Activated CD4-positive, alpha-beta memory T cell treated with anti-CD3 and anti-CD28 coated beads for 36 hours (primary cell): ENCODE measurements at regions not wholly inside any gene's neighbourhood (a gene's known extent, or its start where the extent isn't known, plus 50 kb on each side); places are given as distances from the start of the nearest gene placed in this dataset.

Experiments
- CTCF ChIA-PET: fragments of 350-600 bp; sonication (Branson Sonifier 250); formaldehyde crosslinking; loops from one replicate; lab custom pipeline; 2021; ENCODE audit warnings: antibody characterized with exemption, inconsistent platforms; lab: Charles Lee
- POLR2A ChIA-PET: fragments of 350-600 bp; sonication (Branson Sonifier 250); formaldehyde crosslinking; loops from one replicate; lab custom pipeline; 2021; ENCODE audit warnings: antibody characterized with exemption; lab: Charles Lee
- DNase-seq: peaks from one replicate; pipeline ENCODE4 v3.0.0-alpha.2; 2020
- H3K27ac Mint-ChIP-seq: one replicate; pipeline ENCODE4 v1.8.0; 2021; ENCODE audit warnings: mixed read lengths
- H3K27me3 Mint-ChIP-seq: one replicate; pipeline ENCODE4 v1.8.0; 2021; ENCODE audit warnings: mixed read lengths
- H3K36me3 Mint-ChIP-seq: one replicate; pipeline ENCODE4 v1.8.0; 2021; ENCODE audit warnings: mixed read lengths
- H3K4me1 Mint-ChIP-seq: one replicate; pipeline ENCODE4 v1.8.0; 2021; ENCODE audit warnings: low read depth, mixed read lengths
- H3K4me3 Mint-ChIP-seq: one replicate; pipeline ENCODE4 v1.8.0; 2021; ENCODE audit warnings: mild to moderate bottlenecking, mixed read lengths
- H3K9me3 Mint-ChIP-seq: one replicate; pipeline ENCODE4 v1.8.0; 2021; ENCODE audit warnings: mixed read lengths
- intact Hi-C: fragments of 100-400 bp; cut with micrococcal nuclease; formaldehyde crosslinking; loops from one replicate; pipeline ENCODE4 v1.15.1; 2023

DNA sequence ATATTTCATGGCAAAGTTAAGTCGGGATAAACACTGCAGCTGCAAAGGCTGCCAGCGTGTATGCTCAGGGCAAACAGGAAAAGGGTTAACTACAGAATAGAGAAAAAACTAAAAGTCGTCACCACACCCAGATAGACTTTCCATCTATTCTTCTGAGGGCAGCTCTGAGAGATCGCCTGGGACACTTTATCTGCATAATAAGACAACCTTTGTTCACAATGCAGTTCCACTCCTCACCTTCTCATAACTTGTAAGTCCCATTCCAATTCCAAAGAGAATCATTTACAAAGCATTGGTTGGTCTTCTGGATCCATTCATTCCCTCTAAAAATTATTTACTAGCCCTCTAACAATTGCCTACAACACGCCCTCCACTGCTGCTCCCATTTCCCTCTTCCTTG lies 437.4 kb downstream of the RND3 start:
- DNase-seq, result no peak
- Mint-ChIP-seq H3K4me3 (no peak overlapping the region), H3K4me1 (no peaks in the 10 kb centered on the region), H3K9me3 (no peaks in the 10 kb centered on the region), H3K27me3 (no peaks in the 10 kb centered on the region), H3K27ac (no peak overlapping the region), H3K36me3 (no peaks in the 10 kb centered on the region)
- POLR2A ChIA-PET, result no interaction called here
- CTCF ChIA-PET, result no interaction called here
- intact Hi-C loops, result no loop called here

GRCh38 chr2:150047620-150048222 lies 439.7 kb downstream of the RND3 start:
- no peak for DNase-seq
- Mint-ChIP-seq H3K27me3 (no peaks in the 10 kb centered on the region), H3K36me3 (no peaks in the 10 kb centered on the region), H3K9me3 (no peaks in the 10 kb centered on the region), H3K4me3 (no peak overlapping the region), H3K4me1 (no peaks in the 10 kb centered on the region), H3K27ac (no peak overlapping the region)
- ChIA-PET POLR2A (no interaction called here), CTCF (no interaction called here)
- intact Hi-C loops, result no loop called here

DNA sequence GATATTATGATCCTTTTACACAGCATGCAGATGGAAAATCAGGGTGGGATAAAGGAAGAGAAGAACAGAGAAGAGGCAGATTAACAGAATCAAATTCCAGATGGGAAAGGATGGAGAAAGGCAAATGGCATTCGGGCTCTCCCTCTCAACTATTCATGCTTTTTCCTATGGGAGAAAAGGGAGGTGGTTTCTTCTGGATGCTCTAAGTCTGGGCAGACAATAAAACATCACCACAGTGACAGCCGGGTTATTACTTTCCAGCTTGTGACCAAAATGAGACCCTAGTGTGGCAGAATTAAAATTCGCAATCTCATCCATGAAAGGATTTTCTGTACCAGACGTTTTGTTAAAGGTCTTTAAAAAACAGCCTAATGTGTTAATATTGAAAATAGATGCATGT lies 440.7 kb downstream of the RND3 start:
- ChIA-PET CTCF (no interaction called here), POLR2A (no interaction called here)
- Mint-ChIP-seq H3K27me3 (no peaks in the 10 kb centered on the region), H3K9me3 (no peaks in the 10 kb centered on the region), H3K27ac (no peak overlapping the region), H3K36me3 (no peaks in the 10 kb centered on the region), H3K4me3 (no peak overlapping the region), H3K4me1 (no peaks in the 10 kb centered on the region)
- intact Hi-C loops, result no loop called here
- DNase-seq, result no peak

- DNase-seq, result no peak
- POLR2A ChIA-PET, result no interaction called here
- Mint-ChIP-seq H3K27me3 (no peaks in the 10 kb centered on the region), H3K27ac (no peak overlapping the region), H3K4me1 (no peaks in the 10 kb centered on the region), H3K4me3 (no peak overlapping the region), H3K9me3 (no peaks in the 10 kb centered on the region), H3K36me3 (no peaks in the 10 kb centered on the region)
- intact Hi-C loops, result no loop called here
- CTCF ChIA-PET, result no interaction called here
Measured at GRCh38 chr2:150046211-150046610, 441.3 kb downstream of the RND3 start.

DNA sequence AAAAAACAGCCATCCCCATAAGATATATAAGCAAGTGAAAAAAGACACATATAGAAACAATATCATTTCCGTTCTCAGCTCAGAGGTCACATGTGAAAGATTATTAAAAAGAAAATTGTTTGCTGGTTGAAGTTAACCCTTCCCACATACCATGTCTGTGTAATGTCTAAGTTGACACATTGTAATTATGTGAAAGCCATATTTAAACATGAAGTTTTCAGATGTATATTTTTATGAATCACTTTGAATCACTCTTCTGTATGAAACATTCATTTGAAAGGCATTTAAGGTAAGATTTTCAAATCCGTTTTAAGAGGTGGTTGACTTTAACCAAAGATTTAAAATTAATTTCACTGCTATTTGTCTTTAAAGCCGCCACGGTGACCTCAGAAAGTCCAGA lies 441.9 kb downstream of the RND3 start:
- Mint-ChIP-seq H3K9me3 (no peaks in the 10 kb centered on the region), H3K4me1 (no peaks in the 10 kb centered on the region), H3K27ac (no peak overlapping the region), H3K4me3 (no peak overlapping the region), H3K27me3 (no peaks in the 10 kb centered on the region), H3K36me3 (no peaks in the 10 kb centered on the region)
- CTCF ChIA-PET, result no interaction called here
- intact Hi-C loops, result no loop called here
- DNase-seq, result no peak
- POLR2A ChIA-PET, result no interaction called here

GRCh38 chr2:150043172-150043500 lies 444.3 kb downstream of the RND3 start:
- CTCF ChIA-PET, result no interaction called here

DNA sequence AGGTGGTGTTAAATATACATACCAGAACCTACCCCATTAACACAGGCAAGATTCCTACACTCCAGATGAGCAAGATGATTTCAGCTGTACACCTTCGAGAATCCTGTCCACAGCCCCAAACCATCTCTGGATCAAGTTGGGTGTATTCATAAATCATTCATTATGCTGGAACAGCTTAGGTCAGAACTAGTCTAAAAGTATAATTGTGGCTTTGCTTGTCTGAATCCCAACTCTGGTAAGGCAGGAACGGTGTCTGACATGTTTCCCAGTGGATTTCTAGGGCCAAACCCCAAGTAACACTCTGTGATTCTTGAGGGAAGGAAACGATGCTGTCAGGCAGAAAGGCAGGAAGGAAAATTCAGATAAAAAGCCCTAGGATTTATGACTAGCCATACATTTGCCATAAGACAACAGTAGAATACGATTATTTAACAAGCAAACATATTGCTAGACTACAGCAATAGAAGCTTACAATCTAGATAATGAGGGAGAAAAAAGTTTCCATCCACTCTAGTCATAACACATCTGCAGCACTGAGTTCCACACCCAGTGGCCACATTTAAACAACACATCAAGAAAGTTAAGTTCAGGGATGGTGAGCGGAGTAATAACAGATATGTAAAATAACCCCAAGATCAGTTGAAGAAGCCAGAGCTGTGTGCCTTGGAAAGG lies 444.8 kb downstream of the RND3 start:
- Mint-ChIP-seq H3K27me3 (no peaks in the 10 kb centered on the region), H3K4me1 (no peaks in the 10 kb centered on the region), H3K9me3 (no peaks in the 10 kb centered on the region), H3K36me3 (no peaks in the 10 kb centered on the region), H3K27ac (no peak overlapping the region), H3K4me3 (no peak overlapping the region)
- intact Hi-C loops, result no loop called here
- ChIA-PET CTCF (no interaction called here), POLR2A (no interaction called here)
- no peak for DNase-seq

More at GRCh38 chr2:150043172-150043500, 444.3 kb downstream of the RND3 start:
- Mint-ChIP-seq H3K4me1 (no peaks in the 10 kb centered on the region), H3K27me3 (no peaks in the 10 kb centered on the region), H3K9me3 (no peaks in the 10 kb centered on the region), H3K4me3 (no peak overlapping the region), H3K27ac (no peak overlapping the region), H3K36me3 (no peaks in the 10 kb centered on the region)
- DNase-seq, result no peak
- POLR2A ChIA-PET, result no interaction called here
- intact Hi-C loops, result no loop called here

DNA sequence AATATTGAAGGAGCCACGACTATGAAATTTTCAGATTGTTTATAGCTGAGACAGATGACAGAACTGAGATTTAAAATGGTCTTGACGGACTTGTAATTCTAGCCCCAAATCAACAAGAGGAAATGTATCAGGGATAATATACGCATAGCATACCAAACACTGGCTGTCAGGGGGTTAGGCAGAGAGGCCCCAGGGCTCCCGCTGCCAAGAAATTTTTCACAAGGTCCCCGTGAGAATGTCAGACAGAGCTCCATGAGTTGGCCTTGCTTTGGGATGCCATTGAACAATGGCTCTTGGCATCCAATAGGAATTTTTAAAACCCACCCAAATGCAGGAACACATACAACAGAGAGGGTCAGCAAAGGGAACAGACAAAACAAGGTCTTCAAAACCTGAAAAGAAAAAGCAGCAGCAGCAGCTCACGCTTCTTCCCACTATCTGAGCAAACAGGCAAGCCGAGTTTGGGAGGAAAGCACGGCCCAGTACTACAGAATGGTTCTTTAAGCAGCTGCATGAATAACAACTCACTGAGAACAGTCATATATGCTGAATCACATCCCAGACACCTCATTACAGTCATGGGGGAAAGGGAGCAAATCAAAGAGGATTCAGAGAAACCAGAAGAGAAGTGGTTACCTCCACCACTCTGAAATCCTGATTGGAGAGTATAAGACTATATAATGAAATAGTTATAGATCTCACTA lies 445.6 kb downstream of the RND3 start:
- no peaks in the 10 kb centered on the region for H3K36me3 Mint-ChIP-seq
- intact Hi-C loops, result no loop called here
- H3K27ac Mint-ChIP-seq, result no peak overlapping the region
- no peak for DNase-seq
- no peaks in the 10 kb centered on the region for H3K9me3 Mint-ChIP-seq
- POLR2A ChIA-PET, result no interaction called here
- no peaks in the 10 kb centered on the region for H3K4me1 Mint-ChIP-seq
- H3K4me3 Mint-ChIP-seq, result no peak overlapping the region
- CTCF ChIA-PET, result no interaction called here
- H3K27me3 Mint-ChIP-seq, result no peaks in the 10 kb centered on the region

GRCh38 chr2:150036622-150037021 lies 449.0 kb upstream of the MMADHC start:
- no peaks in the 10 kb centered on the region for H3K27me3 Mint-ChIP-seq
- DNase-seq, result no peak
- no peak overlapping the region for H3K27ac Mint-ChIP-seq
- H3K9me3 Mint-ChIP-seq, result no peaks in the 10 kb centered on the region
- H3K36me3 Mint-ChIP-seq, result no peaks in the 10 kb centered on the region
- ChIA-PET CTCF (no interaction called here), POLR2A (no interaction called here)
- H3K4me1 Mint-ChIP-seq, result no peaks in the 10 kb centered on the region
- intact Hi-C loops, result no loop called here
- no peak overlapping the region for H3K4me3 Mint-ChIP-seq

DNA sequence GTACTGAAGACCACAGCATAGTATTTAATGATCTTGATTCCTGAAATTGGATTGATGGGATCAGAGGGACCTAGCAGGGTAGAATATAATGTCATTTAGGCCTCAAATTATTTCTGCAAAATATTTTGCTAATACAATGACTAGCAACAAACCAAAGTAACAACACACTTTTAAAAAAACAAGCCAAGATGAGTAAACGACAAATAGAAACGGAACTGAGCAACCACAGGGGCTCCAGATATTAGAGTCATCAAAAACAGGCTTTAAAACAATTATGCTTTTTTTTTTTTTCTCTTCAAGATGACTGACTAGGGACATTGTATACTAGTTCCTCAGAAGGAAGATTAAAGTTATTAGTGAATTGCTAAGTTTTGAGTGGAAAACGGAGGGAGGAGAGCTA lies 447.1 kb upstream of the MMADHC start:
- intact Hi-C loops, result no loop called here
- DNase-seq, result no peak
- Mint-ChIP-seq H3K36me3 (no peaks in the 10 kb centered on the region), H3K4me3 (no peak overlapping the region), H3K27me3 (no peaks in the 10 kb centered on the region), H3K9me3 (no peaks in the 10 kb centered on the region), H3K4me1 (no peaks in the 10 kb centered on the region), H3K27ac (no peak overlapping the region)
- CTCF ChIA-PET, result no interaction called here
- POLR2A ChIA-PET, result no interaction called here

GRCh38 chr2:150030436-150031190 lies 443.0 kb upstream of the MMADHC start:
- no peak overlapping the region for H3K27ac Mint-ChIP-seq
- ChIA-PET CTCF (no interaction called here), POLR2A (no interaction called here)
- no peaks in the 10 kb centered on the region for H3K4me1 Mint-ChIP-seq
- H3K4me3 Mint-ChIP-seq, result no peak overlapping the region
- H3K9me3 Mint-ChIP-seq, result no peaks in the 10 kb centered on the region
- DNase-seq, result no peak
- intact Hi-C loops, result no loop called here
- no peaks in the 10 kb centered on the region for H3K27me3 Mint-ChIP-seq
- no peaks in the 10 kb centered on the region for H3K36me3 Mint-ChIP-seq

- Mint-ChIP-seq H3K4me1 (no peaks in the 10 kb centered on the region), H3K27me3 (no peaks in the 10 kb centered on the region), H3K27ac (no peak overlapping the region), H3K4me3 (no peak overlapping the region), H3K36me3 (no peaks in the 10 kb centered on the region), H3K9me3 (no peaks in the 10 kb centered on the region)
- intact Hi-C loops, result loop anchor here (10.0 kb wide), 1 partner anchor 434 kb away; no protein-coding TSS in a partner anchor
- POLR2A ChIA-PET, result no interaction called here
- DNase-seq, result no peak
- CTCF ChIA-PET, result no interaction called here
Measured at GRCh38 chr2:150028322-150028721, 440.7 kb upstream of the MMADHC start.
